ENCODE measurements at regions not wholly inside any gene's neighbourhood (a gene's known extent, or its start where the extent isn't known, plus 50 kb on each side); places are given as distances from the start of the nearest gene placed in this dataset.

- no peak overlapping the region for H3K4me2 ChIP-seq (ENCODE audit: low read depth, low read length)
- ChIA-PET CTCF (ENCODE audit: low intra/inter-chr PET ratio, low total read pairs) (no interaction called here), POLR2A (no interaction called here)
- no peak overlapping the region for H3K9ac ChIP-seq (ENCODE audit: insufficient read depth, low read depth, low read length)
- FAIRE-seq, result no peak
- no peaks in the 10 kb centered on the region for H3K9me3 ChIP-seq (ENCODE audit: low read length)
- no peaks in the 10 kb centered on the region for H3K4me1 ChIP-seq (ENCODE audit: insufficient read depth, low read length)
- 24% methylated on average over 3 of the region's 3 CpGs for WGBS (ENCODE audit: low lambda C conversion rate)
- no peaks in the 10 kb centered on the region for H3K36me3 ChIP-seq (replicated peaks in 1 of 2; ENCODE audit: control insufficient read depth in 1 of 2, insufficient read depth in 2 of 2, low read length in 2 of 2)
- no peak for ATAC-seq
- H3K4me3 ChIP-seq (replicated peaks in 1 of 3; ENCODE audit: insufficient read depth in 1 of 3, low read depth in 2 of 3, low read length in 3 of 3), result no peak overlapping the region
- no peak for DNase-seq (ENCODE audit: low spot score)
- no peak overlapping the region for H3K27ac ChIP-seq (ENCODE audit: extremely low read length, insufficient read depth, low read length)
- peaks cover 0 to 1% of the 10 kb centered on the region in 2 experiments; a peak in 1 of 5 replicates for H3K27me3 ChIP-seq (ENCODE audit: control insufficient read depth in 1 of 2, insufficient read depth in 2 of 2, low read length in 2 of 2)
- H2AFZ ChIP-seq (ENCODE audit: low read length), result no peak overlapping the region
- BruUV-seq (replicated peaks), result no TSS peak
- intact Hi-C loops (cut with micrococcal nuclease; ENCODE audit: unreplicated experiment) (no loop called here), in situ Hi-C loops (cut with HindIII; ENCODE audit: extremely low pct_ligation_motif_present, low pct_unique_long_range_greater_than_20kb) (no loop called here)
- no peaks in the 10 kb centered on the region for H3K79me2 ChIP-seq (ENCODE audit: insufficient read depth, low read length)
- TF ChIP-seq ZFP62 (CRISPR knock-in tag; IDR thresholded peaks at IDR 0.05) (no peak), AKNA (CRISPR knock-in tag; IDR thresholded peaks at IDR 0.05; ENCODE audit: borderline replicate concordance) (no peak), ZNF430 (CRISPR knock-in tag; IDR thresholded peaks at IDR 0.05) (no peak), ZNF788 (CRISPR knock-in tag; IDR thresholded peaks at IDR 0.05; ENCODE audit: borderline replicate concordance) (no peak), ZNF33A (CRISPR knock-in tag; IDR thresholded peaks at IDR 0.05; ENCODE audit: borderline replicate concordance) (no peak), GLMP (CRISPR knock-in tag; IDR thresholded peaks at IDR 0.05; ENCODE audit: borderline replicate concordance) (no peak), ZNF710 (CRISPR knock-in tag; IDR thresholded peaks at IDR 0.05; ENCODE audit: borderline replicate concordance) (no peak), ZNF143 (CRISPR knock-in tag; IDR thresholded peaks at IDR 0.05) (no peak), MED1 (CRISPR knock-in tag; IDR thresholded peaks at IDR 0.05) (no peak), ZNF850 (CRISPR knock-in tag; conservative IDR thresholded peaks at IDR 0.05) (no peak), ZNF616 (CRISPR knock-in tag; IDR thresholded peaks at IDR 0.05; ENCODE audit: low read depth) (no peak), ZNF629 (CRISPR knock-in tag; conservative IDR thresholded peaks at IDR 0.05) (no peak), ZNF276 (CRISPR knock-in tag; IDR thresholded peaks at IDR 0.05; ENCODE audit: low read depth) (no peak), ZMAT3 (CRISPR knock-in tag; conservative IDR thresholded peaks at IDR 0.05) (no peak)
- no peaks in the 10 kb centered on the region for H4K20me1 ChIP-seq (ENCODE audit: insufficient read depth, low read length)
These were observed 79.3 kb upstream of the SPAG17 start for GRCh38 chr1:118264343-118264742.
